ENCODE measurements at regions not wholly inside any gene's neighbourhood (a gene's known extent, or its start where the extent isn't known, plus 50 kb on each side); places are given as distances from the start of the nearest gene placed in this dataset.

DNA sequence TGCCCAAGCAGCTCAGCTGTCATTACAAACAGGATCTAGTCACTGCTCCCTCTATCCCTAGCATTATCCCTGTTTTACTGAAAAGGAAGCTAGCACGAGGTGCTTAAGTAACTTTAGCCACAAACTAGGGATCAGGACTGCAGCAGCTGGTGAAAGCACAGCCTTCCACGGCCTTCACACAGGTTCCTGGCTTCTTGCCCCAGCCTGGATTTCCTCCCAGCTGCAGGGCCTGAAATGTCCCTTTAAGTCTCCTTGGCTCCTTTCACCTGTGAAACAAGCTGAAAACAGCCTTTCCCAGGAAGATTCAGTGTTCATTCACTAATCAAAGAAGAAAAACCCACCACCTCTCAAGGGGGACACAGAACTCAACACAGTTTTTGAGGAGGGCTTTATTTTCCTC, 754.5 kb downstream of the DIAPH3 start:
- no peak for TF ChIP-seq CTCF (IDR thresholded peaks at IDR 0.05)
- TF ChIP-seq EP300 (IDR thresholded peaks at IDR 0.05) = no peak

Measured in gastroesophageal sphincter (tissue), 3 donors.